GM23338 (cell line): ENCODE measurements at regions not wholly inside any gene's neighbourhood (a gene's known extent, or its start where the extent isn't known, plus 50 kb on each side); places are given as distances from the start of the nearest gene placed in this dataset.

Source experiments
- CREB1 ChIP-seq: fragments of 250-450 bp; sonication (Bioruptor Pico); IDR thresholded peaks from 2 replicates; pipeline ENCODE4 v1.5.0; 2020; ENCODE audit warnings: low read depth, mild to moderate bottlenecking, moderate library complexity
- CTCF ChIP-seq, 2 experiments: fragments of 200-600 bp in 1 of 2; sonication (generic) in 1 of 2; conservative IDR thresholded peaks; 2 replicates each; pipeline versions ENCODE4 v1.5.1 to v1.6.1; 2016 to 2017; ENCODE audit warnings: antibody characterized with exemption in 2 of 2, low read depth in 2 of 2, mild to moderate bottlenecking in 2 of 2, moderate library complexity in 1 of 2
- EZH2phosphoT487 ChIP-seq: fragments of 200-600 bp; sonication (generic); IDR thresholded peaks from one replicate; pipeline ENCODE4 v1.8.1; 2018; ENCODE audit warnings: antibody characterized with exemption; ENCODE audit not compliant: unreplicated experiment
- NANOG ChIP-seq: IDR thresholded peaks from 2 replicates; pipeline ENCODE4 v1.6.1; 2016; ENCODE audit warnings: antibody characterized with exemption, borderline replicate concordance
- POLR2AphosphoS5 ChIP-seq: IDR thresholded peaks from 2 replicates; pipeline ENCODE4 v1.6.1; 2016; ENCODE audit warnings: antibody characterized with exemption, low read depth
- REST ChIP-seq: IDR thresholded peaks from one replicate; pipeline ENCODE4 v1.6.1; 2018; ENCODE audit warnings: antibody characterized with exemption; ENCODE audit not compliant: unreplicated experiment

GRCh38 chr6:99030915-99031314 lies 83.2 kb upstream of the FBXL4 start:
- no peak for TF ChIP-seq EZH2phosphoT487
- TF ChIP-seq CTCF (conservative IDR thresholded peaks at IDR 0.05; ENCODE audit: low read depth in 2 of 2): no peak
- no peak for TF ChIP-seq REST
- no peak for TF ChIP-seq POLR2AphosphoS5
- no peak for TF ChIP-seq CREB1 (CRISPR knock-in tag)
- no peak for TF ChIP-seq NANOG
